K562 (cell line): ENCODE measurements at regions not wholly inside any gene's neighbourhood (a gene's known extent, or its start where the extent isn't known, plus 50 kb on each side); places are given as distances from the start of the nearest gene placed in this dataset.

Experiments used
- ATAC-seq: fragments of 200-7000 bp; cut with Tn5 transposase; 3 replicates; pipeline ENCODE4 v1.9.1; 2020; ENCODE audit warnings: moderate library complexity
- BruUV-seq: library from RNA; stranded (reverse); fragments of 400-500 nt; replicated peaks from 2 replicates; lab custom pipeline; 2021; lab: Mats Ljungman, UMichigan
- CTCF ChIA-PET: fragments of 300-600 bp; formaldehyde crosslinking; extraction: SDS; loops from one replicate; lab custom pipeline; 2021; ENCODE audit warnings: low intra/inter-chr PET ratio; lab: Yijun Ruan, JAX
- POLR2A ChIA-PET: fragments of 300-600, 350-650 bp; sonication (Branson Sonifier 250); formaldehyde crosslinking; extraction: SDS; loops from one replicate; lab custom pipeline; 2021; ENCODE audit warnings: antibody characterized with exemption, inconsistent platforms; lab: Yijun Ruan, JAX
- DNase-seq, 4 experiments: peaks; one replicate each; pipeline versions ENCODE4 v3.0.0 to v3.0.0-alpha.2; 2011 to 2018; ENCODE audit warnings: low spot score in 3 of 4, mixed read lengths in 3 of 4; ENCODE audit errors: extremely low read depth in 1 of 4
- FAIRE-seq: peaks from 2 replicates; lab custom pipeline; 2011; peaks lifted over from hg19 to GRCh38; lab: Jason Lieb, UNC
- H2AFZ ChIP-seq: 2 replicates; pipeline ENCODE4 v1.6.0; 2011; ENCODE audit warnings: low read depth, low read length, control low read depth, inconsistent platforms
- H3K27ac ChIP-seq: fragments of 200-600 bp; 3 replicates; pipeline ENCODE4 v1.8.0; 2011; ENCODE audit warnings: low read depth, mild to moderate bottlenecking, control low read depth, inconsistent platforms, low read length, moderate library complexity, mixed read lengths; ENCODE audit errors: extremely low read depth
- H3K27me3 ChIP-seq, 2 experiments: fragments of 300-600 bp in 1 of 2; 2 replicates in 1 of 2; 3 replicates in 1 of 2; pipeline versions ENCODE4 v1.6.0 to v1.8.0; 2011; ENCODE audit warnings: inconsistent platforms in 2 of 2, low read length in 2 of 2, mild to moderate bottlenecking in 1 of 2, mixed read lengths in 1 of 2, moderate library complexity in 1 of 2; ENCODE audit not compliant: control insufficient read depth in 2 of 2, insufficient read depth in 2 of 2
- H3K36me3 ChIP-seq: fragments of 300-600 bp; 3 replicates; pipeline ENCODE4 v1.8.0; 2011; ENCODE audit warnings: mild to moderate bottlenecking, low read length, inconsistent platforms; ENCODE audit not compliant: control insufficient read depth, insufficient read depth
- H3K4me1 ChIP-seq, 2 experiments: fragments of 200-600 bp in 1 of 2; replicated peaks in 1 of 2; 2 replicates in 1 of 2; 3 replicates in 1 of 2; pipeline versions ENCODE4 v1.5.1 to v1.8.0; 2011; ENCODE audit warnings: inconsistent platforms in 2 of 2, low read length in 2 of 2, mild to moderate bottlenecking in 1 of 2, mixed read lengths in 1 of 2, moderate library complexity in 1 of 2; ENCODE audit not compliant: control insufficient read depth in 2 of 2, insufficient read depth in 2 of 2
- H3K4me2 ChIP-seq: 2 replicates; pipeline ENCODE4 v1.6.1; 2011; ENCODE audit warnings: low read length, control low read depth, inconsistent platforms, mixed read lengths; ENCODE audit not compliant: insufficient read depth
- H3K4me3 ChIP-seq: fragments of 200-600 bp; sonication (generic), shearing (Covaris generic); 2 replicates; pipeline ENCODE4 v1.5.1; 2016; ENCODE audit warnings: control low read depth, inconsistent platforms
- H3K79me2 ChIP-seq: fragments of 200-600 bp; 3 replicates; pipeline ENCODE4 v1.8.0; 2011; ENCODE audit warnings: low read length, inconsistent platforms; ENCODE audit not compliant: control insufficient read depth, insufficient read depth
- H3K9ac ChIP-seq, 2 experiments: 2 replicates each; pipeline versions ENCODE4 v1.6.0 to v1.6.1; 2011; ENCODE audit warnings: low read depth in 2 of 2, low read length in 2 of 2, control low read depth in 1 of 2, inconsistent platforms in 1 of 2, mild to moderate bottlenecking in 1 of 2, mixed read lengths in 1 of 2; ENCODE audit not compliant: insufficient read depth in 1 of 2
- H3K9me1 ChIP-seq: one replicate; pipeline ENCODE4 v1.6.0; 2011; ENCODE audit warnings: inconsistent platforms, mild to moderate bottlenecking, low read length, moderate library complexity; ENCODE audit not compliant: control insufficient read depth, insufficient read depth
- H3K9me3 ChIP-seq: replicated peaks from 2 replicates; pipeline ENCODE4 v1.5.1; 2011; ENCODE audit warnings: low read depth, low read length, inconsistent platforms; ENCODE audit not compliant: control insufficient read depth, insufficient read depth
- H4K20me1 ChIP-seq: replicated peaks from 2 replicates; pipeline ENCODE4 v1.6.1; 2011; ENCODE audit warnings: low read length, inconsistent platforms, mixed read lengths; ENCODE audit not compliant: control insufficient read depth, insufficient read depth
- ASH1L ChIP-seq: fragments of 450-650 bp; IDR thresholded peaks from 2 replicates; pipeline ENCODE4 v1.6.1; 2018; ENCODE audit warnings: borderline replicate concordance, mild to moderate bottlenecking, low read depth; ENCODE audit not compliant: partially characterized antibody
- BRF1 ChIP-seq: IDR thresholded peaks from 3 replicates; pipeline ENCODE4 v1.6.1; 2011; ENCODE audit warnings: borderline replicate concordance, mild to moderate bottlenecking; ENCODE audit not compliant: insufficient read length; ENCODE audit errors: extremely low read depth
- CAMTA2 ChIP-seq: fragments of 250-450 bp; sonication (Bioruptor Pico); conservative IDR thresholded peaks from 2 replicates; pipeline ENCODE4 v1.5.1; 2022
- CTCFL ChIP-seq: IDR thresholded peaks from 2 replicates; pipeline ENCODE4 v1.6.1; 2011; ENCODE audit warnings: borderline replicate concordance, low read depth, mild to moderate bottlenecking, moderate library complexity, low read length; ENCODE audit not compliant: insufficient read depth, poor library complexity, severe bottlenecking
- FOXO4 ChIP-seq: fragments of 450-650 bp; formaldehyde crosslinking; IDR thresholded peaks from 2 replicates; pipeline ENCODE4 v1.4.0; 2020; ENCODE audit warnings: mild to moderate bottlenecking, moderate library complexity
- GATAD2B ChIP-seq: fragments of 450-650 bp; IDR thresholded peaks from 2 replicates; pipeline ENCODE4 v1.6.1; 2017; ENCODE audit warnings: mild to moderate bottlenecking, borderline replicate concordance
- HSF4 ChIP-seq: fragments of 250-450 bp; sonication (Bioruptor Pico); IDR thresholded peaks from 2 replicates; pipeline ENCODE4 v2.1.2; 2022; ENCODE audit warnings: mild to moderate bottlenecking, moderate library complexity, borderline replicate concordance
- KLF1 ChIP-seq: fragments of 450-650 bp; IDR thresholded peaks from 2 replicates; pipeline ENCODE4 v1.6.1; 2016; ENCODE audit warnings: missing genetic modification characterization, missing compliant biosample characterization
- RB1 ChIP-seq: fragments of 450-650 bp; IDR thresholded peaks from 2 replicates; pipeline ENCODE4 v1.6.1; 2017; ENCODE audit warnings: low read depth, mild to moderate bottlenecking
- RBFOX2 ChIP-seq: fragments of 200-400 bp; formaldehyde crosslinking; IDR thresholded peaks from 2 replicates; pipeline ENCODE4 v1.6.1; 2017; ENCODE audit warnings: low read depth, mild to moderate bottlenecking, low read length, moderate library complexity
- SMAD4 ChIP-seq: fragments of 250-450 bp; sonication (Bioruptor Pico); conservative IDR thresholded peaks from 2 replicates; pipeline ENCODE4 v1.8.0; 2021; ENCODE audit warnings: inconsistent platforms, mild to moderate bottlenecking, moderate library complexity
- VEZF1 ChIP-seq: fragments of 200-800 bp; sonication (Bioruptor generic); IDR thresholded peaks from 2 replicates; pipeline ENCODE4 v1.6.1; 2017; ENCODE audit warnings: missing genetic modification characterization, missing compliant biosample characterization
- XRCC3 ChIP-seq: fragments of 450-650 bp; IDR thresholded peaks from 2 replicates; pipeline ENCODE4 v1.6.1; 2017; ENCODE audit warnings: mild to moderate bottlenecking, moderate library complexity
- ZKSCAN8 ChIP-seq: fragments of 200-800 bp; sonication (Bioruptor generic); IDR thresholded peaks from 2 replicates; pipeline ENCODE4 v1.6.1; 2016; ENCODE audit warnings: missing genetic modification characterization, missing compliant biosample characterization
- ZNF239 ChIP-seq: fragments of 250-450 bp; sonication (Bioruptor Pico); IDR thresholded peaks from 2 replicates; pipeline ENCODE4 v1.4.0; 2020; ENCODE audit warnings: mild to moderate bottlenecking
- ZNF408 ChIP-seq: fragments of 250-450 bp; sonication (Bioruptor Pico); IDR thresholded peaks from 2 replicates; pipeline ENCODE4 v1.4.0; 2020; ENCODE audit warnings: low read depth, mild to moderate bottlenecking, moderate library complexity
- ZNF76 ChIP-seq: fragments of 250-450 bp; sonication (Bioruptor Pico); IDR thresholded peaks from 2 replicates; pipeline ENCODE4 v1.4.0; 2020; ENCODE audit warnings: mild to moderate bottlenecking, moderate library complexity, borderline replicate concordance
- in situ Hi-C: fragments of 300-500 bp; cut with MboI; formaldehyde crosslinking; loops from 4 replicates; pipeline ENCODE4 v1.15.0; 2018; ENCODE audit warnings: inconsistent platforms, mixed read lengths
- intact Hi-C: fragments of 100-400 bp; cut with micrococcal nuclease; formaldehyde crosslinking; loops from 2 replicates; pipeline ENCODE4 v1.14.2; 2022

GRCh38 chr19:28284389-28284788 is 928.6 kb downstream of the UQCRFS1 start:
- no peak for ATAC-seq
- in situ Hi-C loops = no loop called here
- Histone ChIP-seq H3K9me1 (no peaks in the 10 kb centered on the region), H3K4me2 (no peak overlapping the region), H3K79me2 (no peaks in the 10 kb centered on the region), H3K9me3 (no peaks in the 10 kb centered on the region; the same call in 1 of the 2 replicates), H3K4me3 (no peak overlapping the region), H3K27me3 (no peaks in the 10 kb centered on the region), H4K20me1 (no peaks in the 10 kb centered on the region), H3K27ac (no peak overlapping the region), H3K9ac (no peak overlapping the region), H2AFZ (no peak overlapping the region), H3K36me3 (no peaks in the 10 kb centered on the region), H3K4me1 (no peaks in the 10 kb centered on the region)
- FAIRE-seq = no peak
- no peak for DNase-seq
- TF ChIP-seq FOXO4 (CRISPR knock-in tag) (no peak), HSF4 (no peak), VEZF1 (CRISPR knock-in tag) (no peak), ZNF76 (no peak), RBFOX2 (no peak), ZNF239 (CRISPR knock-in tag) (no peak), RB1 (no peak), KLF1 (no peak), CAMTA2 (CRISPR knock-in tag) (no peak), GATAD2B (no peak), CTCFL (no peak), ZNF408 (CRISPR knock-in tag) (no peak), BRF1 (no peak), ZKSCAN8 (no peak), SMAD4 (CRISPR knock-in tag) (no peak), XRCC3 (no peak), ASH1L (no peak)
- BruUV-seq = no TSS peak
- ChIA-PET POLR2A (no interaction called here), CTCF (no interaction called here)
- intact Hi-C loops = no loop called here
